Tibial nerve (tissue), 4 donors: ENCODE measurements at regions not wholly inside any gene's neighbourhood (a gene's known extent, or its start where the extent isn't known, plus 50 kb on each side); places are given as distances from the start of the nearest gene placed in this dataset.

ENCODE experiments used
- DNase-seq, 2 donors: peaks; one replicate each; pipeline ENCODE4 v3.0.0-alpha.2; 2019; ENCODE audit warnings: low spot score in 2 of 2
- H3K27ac ChIP-seq, 4 donors: fragments of 200-600 bp; sonication (generic) in 3 of 4; one replicate each; pipeline ENCODE4 v1.5.1; 2017 to 2019; ENCODE audit warnings: mild to moderate bottlenecking in 1 of 4
- H3K27me3 ChIP-seq, 2 donors: fragments of 200-600 bp; sonication (generic) in 1 of 2; one replicate each; pipeline versions ENCODE4 v1.5.1 to v1.6.0; 2017 to 2019
- H3K36me3 ChIP-seq, 3 donors: fragments of 200-600 bp; sonication (generic); one replicate each; pipeline ENCODE4 v1.5.1; 2018 to 2019
- H3K4me1 ChIP-seq, 4 donors: fragments of 200-600 bp; sonication (generic) in 3 of 4; one replicate each; pipeline ENCODE4 v1.5.1; 2017 to 2019
- H3K4me3 ChIP-seq, 4 donors: fragments of 200-600 bp; sonication (generic) in 3 of 4; one replicate each; pipeline ENCODE4 v1.5.1; 2017 to 2019; ENCODE audit warnings: mild to moderate bottlenecking in 1 of 4, moderate library complexity in 1 of 4
- H3K9me3 ChIP-seq, 4 donors: fragments of 200-600 bp; sonication (generic) in 3 of 4; one replicate each; pipeline ENCODE4 v1.5.1; 2017 to 2019
- CTCF ChIP-seq, 5 experiments: fragments of 200-600 bp in 3 of 5; fragments of 450-650 bp in 2 of 5; sonication (generic) in 3 of 5; IDR thresholded peaks; one replicate each; pipeline ENCODE4 v1.5.1; 2016 to 2019; ENCODE audit warnings: antibody characterized with exemption in 5 of 5, mild to moderate bottlenecking in 3 of 5, moderate library complexity in 2 of 5
- EP300 ChIP-seq, 2 donors: sonication (generic); formaldehyde crosslinking; IDR thresholded peaks; one replicate each; pipeline ENCODE4 v1.6.1; 2017; ENCODE audit warnings: antibody characterized with exemption in 2 of 2, mild to moderate bottlenecking in 1 of 2
- POLR2A ChIP-seq, 2 donors: fragments of 450-650 bp; IDR thresholded peaks; one replicate each; pipeline ENCODE4 v1.6.1; 2017; ENCODE audit warnings: antibody characterized with exemption in 2 of 2, mild to moderate bottlenecking in 2 of 2, moderate library complexity in 2 of 2
- WGBS, 2 donors: methylation state at CpG; one replicate each; pipeline ENCODE4 v1.1.5; 2018; 5-methylcytosine and 5-hydroxymethylcytosine counted together

GRCh38 chr20:50292591-50293283 is 102.1 kb downstream of the CEBPB start:
- no peaks in the 10 kb centered on the region for H3K9me3 ChIP-seq
- 32% methylated on average over 22 to 25 of the region's 26 CpGs for WGBS, 2 donors
- no peaks in the 10 kb centered on the region for H3K27me3 ChIP-seq
- no peak for TF ChIP-seq POLR2A (IDR thresholded peaks at IDR 0.05)
- TF ChIP-seq EP300 (IDR thresholded peaks at IDR 0.05) = peak; percentile 99
- peak in 1 of 5 experiments; percentile 35 for TF ChIP-seq CTCF (IDR thresholded peaks at IDR 0.05)
- H3K4me3 ChIP-seq = no peak overlapping the region
- peaks cover 0 to 46% (median 23%) of the 10 kb centered on the region in 4 donors for H3K4me1 ChIP-seq
- H3K27ac ChIP-seq = peak overlapping the region; percentile 77 to 96 (median 86)
- DNase-seq = peak; percentile 96 to 97
- H3K36me3 ChIP-seq = no peaks in the 10 kb centered on the region

GRCh38 chr20:50293284-50294139 is 102.9 kb downstream of the CEBPB start:
- Histone ChIP-seq H3K4me1 (peaks cover 0 to 46% (median 23%) of the 10 kb centered on the region in 4 donors), H3K36me3 (no peaks in the 10 kb centered on the region), H3K27ac (peak overlapping the region; percentile 77 to 96 (median 86)), H3K9me3 (no peaks in the 10 kb centered on the region), H3K27me3 (no peaks in the 10 kb centered on the region), H3K4me3 (no peak overlapping the region)
- TF ChIP-seq POLR2A (IDR thresholded peaks at IDR 0.05) = no peak
- no peak for TF ChIP-seq EP300 (IDR thresholded peaks at IDR 0.05)
- no peak for TF ChIP-seq CTCF (IDR thresholded peaks at IDR 0.05)
- no peak for DNase-seq
- 81% methylated on average over 18 to 21 of the region's 21 CpGs for WGBS, 2 donors

DNA sequence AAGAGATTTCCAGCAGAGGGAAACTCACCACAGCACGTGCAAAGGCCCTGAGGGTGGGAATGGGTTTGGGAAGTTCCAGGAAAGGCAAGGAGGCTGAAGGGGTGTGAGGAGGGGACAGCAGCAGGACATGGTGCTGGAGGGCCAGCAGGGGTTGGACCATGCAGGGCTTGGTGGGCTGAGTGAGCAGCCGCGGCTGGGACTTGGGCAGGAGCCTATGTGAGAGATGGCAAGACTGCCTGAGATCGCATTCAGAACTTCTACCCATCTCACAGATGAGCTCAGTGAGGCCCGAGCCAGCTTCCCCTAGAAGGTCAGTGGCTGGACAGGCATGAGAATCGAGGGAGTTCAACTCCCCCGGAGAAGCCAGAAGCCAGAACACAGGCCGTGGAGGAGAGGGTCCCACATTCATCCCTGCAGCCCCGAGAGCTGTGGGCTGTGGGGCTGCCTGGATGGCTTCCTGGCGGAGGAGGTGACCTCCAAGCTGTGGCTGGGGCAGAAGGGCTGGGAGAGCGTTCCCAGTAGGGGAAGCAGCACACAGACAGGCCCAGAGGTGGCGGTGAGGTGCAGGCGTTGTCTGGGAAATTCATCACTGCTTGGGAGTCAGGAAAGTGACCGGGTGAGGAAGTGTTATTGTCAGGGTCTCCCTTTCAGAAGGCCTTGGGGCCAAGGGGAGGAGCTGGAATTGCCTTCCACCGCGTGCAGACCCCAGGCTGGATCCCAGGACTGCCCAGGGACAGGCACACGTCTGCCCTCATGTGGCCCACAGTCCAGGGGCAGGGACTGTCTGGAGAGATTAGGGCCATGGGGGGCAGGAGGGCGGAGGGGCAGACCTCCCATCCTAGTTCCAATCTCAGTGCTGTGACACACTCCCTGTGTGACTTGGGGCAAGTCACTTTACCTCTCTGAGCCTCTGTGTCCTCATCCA is 103.8 kb downstream of the CEBPB start:
- WGBS, 2 donors = 78 to 81% methylated on average over 17 to 18 of the region's 18 CpGs
- Histone ChIP-seq H3K27ac (peak overlapping the region; percentile 77 to 96 (median 86)), H3K4me1 (peaks cover 0 to 46% (median 23%) of the 10 kb centered on the region in 4 donors), H3K9me3 (no peaks in the 10 kb centered on the region), H3K36me3 (no peaks in the 10 kb centered on the region), H3K27me3 (no peaks in the 10 kb centered on the region), H3K4me3 (no peak overlapping the region)
- no peak for DNase-seq
- no peak for TF ChIP-seq EP300 (IDR thresholded peaks at IDR 0.05)
- TF ChIP-seq POLR2A (IDR thresholded peaks at IDR 0.05) = no peak
- TF ChIP-seq CTCF (IDR thresholded peaks at IDR 0.05) = no peak

- Histone ChIP-seq H3K9me3 (no peaks in the 10 kb centered on the region), H3K27me3 (no peaks in the 10 kb centered on the region), H3K4me3 (no peak overlapping the region), H3K36me3 (no peaks in the 10 kb centered on the region), H3K27ac (peak overlapping the region in 3 of 4 donors; percentile 82 to 96 (median 91)), H3K4me1 (peaks cover 0 to 46% (median 23%) of the 10 kb centered on the region in 4 donors)
- WGBS, 2 donors = 65 to 76% methylated on average over 5 of the region's 5 CpGs
- TF ChIP-seq CTCF (IDR thresholded peaks at IDR 0.05) (no peak), POLR2A (IDR thresholded peaks at IDR 0.05) (no peak), EP300 (IDR thresholded peaks at IDR 0.05) (no peak)
- no peak for DNase-seq
These were observed 104.7 kb downstream of the CEBPB start for GRCh38 chr20:50295345-50295744.
